Hepatocyte (in vitro differentiated cells): ENCODE measurements at regions not wholly inside any gene's neighbourhood (a gene's known extent, or its start where the extent isn't known, plus 50 kb on each side); places are given as distances from the start of the nearest gene placed in this dataset.

Experiments
- EZH2 ChIP-seq: fragments of 200-600 bp; sonication (generic); IDR thresholded peaks from 2 replicates; pipeline ENCODE4 v1.6.1; 2016; ENCODE audit warnings: antibody characterized with exemption, mild to moderate bottlenecking, borderline replicate concordance
- TF ChIP-seq, protein P1 (sequence below): fragments of 200-600 bp; sonication (generic); IDR thresholded peaks from 2 replicates; pipeline ENCODE4 v1.5.1; 2016; ENCODE audit warnings: antibody characterized with exemption, mild to moderate bottlenecking; ENCODE audit not compliant: poor library complexity

DNA sequence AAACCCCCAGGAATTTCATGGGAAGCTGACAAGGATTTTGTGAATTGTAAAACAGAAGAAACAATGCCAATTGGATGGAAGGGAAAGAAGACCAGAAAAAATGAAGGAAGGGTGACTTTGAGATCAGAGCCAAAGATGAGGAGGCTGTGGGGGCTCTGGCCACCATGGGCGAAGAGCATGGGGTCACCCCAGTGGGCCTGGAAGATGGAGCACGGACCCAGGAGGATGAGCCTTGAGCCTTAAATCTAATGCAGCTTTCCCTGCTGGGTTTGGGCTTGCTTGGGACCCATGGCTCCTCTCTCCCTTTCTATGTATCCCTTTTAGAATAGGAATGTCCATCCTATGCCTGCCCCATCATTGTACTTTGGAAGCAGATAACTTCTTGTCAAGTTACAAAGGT, 322.2 kb downstream of the TMEM121 start:
- no peak for TF ChIP-seq EZH2
- TF ChIP-seq, protein P1, sequence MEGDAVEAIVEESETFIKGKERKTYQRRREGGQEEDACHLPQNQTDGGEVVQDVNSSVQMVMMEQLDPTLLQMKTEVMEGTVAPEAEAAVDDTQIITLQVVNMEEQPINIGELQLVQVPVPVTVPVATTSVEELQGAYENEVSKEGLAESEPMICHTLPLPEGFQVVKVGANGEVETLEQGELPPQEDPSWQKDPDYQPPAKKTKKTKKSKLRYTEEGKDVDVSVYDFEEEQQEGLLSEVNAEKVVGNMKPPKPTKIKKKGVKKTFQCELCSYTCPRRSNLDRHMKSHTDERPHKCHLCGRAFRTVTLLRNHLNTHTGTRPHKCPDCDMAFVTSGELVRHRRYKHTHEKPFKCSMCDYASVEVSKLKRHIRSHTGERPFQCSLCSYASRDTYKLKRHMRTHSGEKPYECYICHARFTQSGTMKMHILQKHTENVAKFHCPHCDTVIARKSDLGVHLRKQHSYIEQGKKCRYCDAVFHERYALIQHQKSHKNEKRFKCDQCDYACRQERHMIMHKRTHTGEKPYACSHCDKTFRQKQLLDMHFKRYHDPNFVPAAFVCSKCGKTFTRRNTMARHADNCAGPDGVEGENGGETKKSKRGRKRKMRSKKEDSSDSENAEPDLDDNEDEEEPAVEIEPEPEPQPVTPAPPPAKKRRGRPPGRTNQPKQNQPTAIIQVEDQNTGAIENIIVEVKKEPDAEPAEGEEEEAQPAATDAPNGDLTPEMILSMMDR: no peak
